Keratinocyte (primary cell): ENCODE measurements at regions not wholly inside any gene's neighbourhood (a gene's known extent, or its start where the extent isn't known, plus 50 kb on each side); places are given as distances from the start of the nearest gene placed in this dataset.

Experiments
- CTCF ChIP-seq, 3 experiments: IDR thresholded peaks in 1 of 3; conservative IDR thresholded peaks in 1 of 3; optimal IDR thresholded peaks in 1 of 3; 2 replicates in 2 of 3; 3 replicates in 1 of 3; pipeline versions ENCODE3 to v1.5.1; 2011; ENCODE audit warnings: low read length in 3 of 3, mild to moderate bottlenecking in 3 of 3, moderate library complexity in 2 of 3, control low read depth in 1 of 3, inconsistent platforms in 1 of 3; ENCODE audit not compliant: insufficient read depth in 2 of 3; ENCODE audit errors: extremely low read depth in 1 of 3
- EZH2 ChIP-seq: IDR thresholded peaks from one replicate; pipeline ENCODE4 v1.6.1; 2012; ENCODE audit warnings: inconsistent platforms, mild to moderate bottlenecking, low read length, moderate library complexity

- TF ChIP-seq CTCF (optimal IDR thresholded peaks at IDR 0.05 in 1 of 3, IDR thresholded peaks at IDR 0.05 in 1 of 3, conservative IDR thresholded peaks at IDR 0.05 in 1 of 3; ENCODE audit: extremely low read depth in 1 of 3, insufficient read depth in 2 of 3, low read length in 3 of 3): no peak
- TF ChIP-seq EZH2: no peak
Observed at GRCh38 chr12:5332551-5332950, 99.4 kb upstream of the NTF3 start.
